Left ventricle myocardium inferior (tissue), 1 donor: ENCODE measurements at regions not wholly inside any gene's neighbourhood (a gene's known extent, or its start where the extent isn't known, plus 50 kb on each side); places are given as distances from the start of the nearest gene placed in this dataset.
"Not testable (repeated sequence)": the region's sequence is repeated elsewhere in the genome, so short reads cannot be mapped to it uniquely, and the experiment has no call there.

Source experiments
- DNase-seq: peaks from one replicate; pipeline ENCODE4 v3.0.0-alpha.2; 2020
- H3K27ac ChIP-seq: fragments of 200-600 bp; replicated peaks from 2 replicates; pipeline ENCODE4 v1.8.0; 2021
- H3K27me3 ChIP-seq: fragments of 200-600 bp; 2 replicates; pipeline ENCODE4 v1.8.0; 2021; ENCODE audit warnings: low read depth
- H3K36me3 ChIP-seq: fragments of 200-600 bp; 2 replicates; pipeline ENCODE4 v1.8.0; 2021
- H3K4me1 ChIP-seq: fragments of 200-600 bp; 2 replicates; pipeline ENCODE4 v1.8.0; 2021
- H3K4me3 ChIP-seq: fragments of 200-600 bp; 2 replicates; pipeline ENCODE4 v1.8.0; 2021; ENCODE audit warnings: mild to moderate bottlenecking, moderate library complexity
- H3K9me3 ChIP-seq: fragments of 200-600 bp; replicated peaks from 2 replicates; pipeline ENCODE4 v1.8.0; 2021
- intact Hi-C: fragments of 100-400 bp; cut with micrococcal nuclease; formaldehyde crosslinking; loops from one replicate; pipeline ENCODE4 v1.11.0; 2022
- TF ChIP-seq, protein P1 (sequence below): fragments of 200-600 bp; IDR thresholded peaks from 2 replicates; pipeline ENCODE4 v1.8.0; 2021; ENCODE audit warnings: antibody characterized with exemption, mild to moderate bottlenecking, borderline replicate concordance
- donor health status: DM: no; HTN: yes; CAD: no; lungs with severe emphysema.

GRCh38 chr13:44051405-44051804 is 171.7 kb downstream of the LACC1 start:
- Histone ChIP-seq H3K27me3 (no peaks in the 10 kb centered on the region), H3K9me3 (no peaks in the 10 kb centered on the region), H3K27ac (no peak overlapping the region), H3K36me3 (no peaks in the 10 kb centered on the region), H3K4me1 (peaks cover 13% of the 10 kb centered on the region), H3K4me3 (no peak overlapping the region)
- TF ChIP-seq, protein P1, sequence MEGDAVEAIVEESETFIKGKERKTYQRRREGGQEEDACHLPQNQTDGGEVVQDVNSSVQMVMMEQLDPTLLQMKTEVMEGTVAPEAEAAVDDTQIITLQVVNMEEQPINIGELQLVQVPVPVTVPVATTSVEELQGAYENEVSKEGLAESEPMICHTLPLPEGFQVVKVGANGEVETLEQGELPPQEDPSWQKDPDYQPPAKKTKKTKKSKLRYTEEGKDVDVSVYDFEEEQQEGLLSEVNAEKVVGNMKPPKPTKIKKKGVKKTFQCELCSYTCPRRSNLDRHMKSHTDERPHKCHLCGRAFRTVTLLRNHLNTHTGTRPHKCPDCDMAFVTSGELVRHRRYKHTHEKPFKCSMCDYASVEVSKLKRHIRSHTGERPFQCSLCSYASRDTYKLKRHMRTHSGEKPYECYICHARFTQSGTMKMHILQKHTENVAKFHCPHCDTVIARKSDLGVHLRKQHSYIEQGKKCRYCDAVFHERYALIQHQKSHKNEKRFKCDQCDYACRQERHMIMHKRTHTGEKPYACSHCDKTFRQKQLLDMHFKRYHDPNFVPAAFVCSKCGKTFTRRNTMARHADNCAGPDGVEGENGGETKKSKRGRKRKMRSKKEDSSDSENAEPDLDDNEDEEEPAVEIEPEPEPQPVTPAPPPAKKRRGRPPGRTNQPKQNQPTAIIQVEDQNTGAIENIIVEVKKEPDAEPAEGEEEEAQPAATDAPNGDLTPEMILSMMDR: no peak
- no peak for DNase-seq
- intact Hi-C loops: loop anchor here (5.0 kb wide), 2 partner anchors 144 to 386 kb away; no protein-coding TSS in a partner anchor

GRCh38 chr13:44051918-44052675 is 172.4 kb downstream of the LACC1 start:
- H3K27ac ChIP-seq: no peak overlapping the region

GRCh38 chr13:44052780-44053184 is 173.1 kb downstream of the LACC1 start:
- H3K27me3 ChIP-seq: no peaks in the 10 kb centered on the region
- no peaks in the 10 kb centered on the region for H3K9me3 ChIP-seq
- H3K4me3 ChIP-seq: no peak overlapping the region
- DNase-seq: peak; percentile 24
- peak overlapping the region; percentile 27 for H3K27ac ChIP-seq
- no peaks in the 10 kb centered on the region for H3K36me3 ChIP-seq
- H3K4me1 ChIP-seq: peaks cover 14% of the 10 kb centered on the region
- intact Hi-C loops: loop anchor here (5.0 kb wide), 2 partner anchors 145 to 385 kb away; no protein-coding TSS in a partner anchor
- TF ChIP-seq, protein P1: no peak

More at GRCh38 chr13:44051918-44052675, 172.4 kb downstream of the LACC1 start:
- TF ChIP-seq, protein P1: no peak
- intact Hi-C loops: loop anchor here (5.0 kb wide), 2 partner anchors 145 to 385 kb away; no protein-coding TSS in a partner anchor
- Histone ChIP-seq H3K4me1 (peaks cover 13% of the 10 kb centered on the region), H3K4me3 (no peak overlapping the region), H3K27me3 (no peaks in the 10 kb centered on the region), H3K9me3 (no peaks in the 10 kb centered on the region), H3K36me3 (no peaks in the 10 kb centered on the region)
- DNase-seq: no peak

DNA sequence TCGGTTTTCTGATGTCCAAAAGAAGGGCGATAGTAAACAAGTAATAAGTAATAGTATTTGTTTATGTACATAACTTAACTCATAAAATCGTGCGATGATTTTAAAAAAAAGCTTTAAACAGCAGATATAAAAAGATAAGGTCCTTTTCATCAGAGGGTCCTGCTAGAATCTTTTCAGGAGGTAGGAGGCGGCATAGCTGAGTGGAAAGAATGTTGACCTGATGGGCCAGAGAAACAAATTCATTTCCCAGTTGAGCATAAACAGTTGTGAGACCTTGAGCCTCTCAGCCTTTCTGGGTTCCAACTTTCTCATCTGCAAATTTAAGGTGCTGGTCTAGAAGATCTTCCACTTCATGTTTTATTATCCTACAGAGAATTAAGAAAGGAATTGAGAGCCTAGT is 173.5 kb downstream of the LACC1 start:
- TF ChIP-seq, protein P1: no peak
- Histone ChIP-seq H3K27ac (peak overlapping the region; percentile 27), H3K4me3 (no peak overlapping the region), H3K9me3 (no peaks in the 10 kb centered on the region), H3K27me3 (no peaks in the 10 kb centered on the region), H3K4me1 (peaks cover 18% of the 10 kb centered on the region), H3K36me3 (no peaks in the 10 kb centered on the region)
- intact Hi-C loops: loop anchor here (5.0 kb wide), 2 partner anchors 146 to 384 kb away; no protein-coding TSS in a partner anchor
- no peak for DNase-seq

- no peak overlapping the region for H3K4me3 ChIP-seq
- H3K27me3 ChIP-seq: no peaks in the 10 kb centered on the region
- H3K4me1 ChIP-seq: peaks cover 32% of the 10 kb centered on the region
- intact Hi-C loops: loop anchor here (5.0 kb wide), 2 partner anchors 147 to 383 kb away; no protein-coding TSS in a partner anchor
- DNase-seq: no peak
- TF ChIP-seq, protein P1: no peak
- no peaks in the 10 kb centered on the region for H3K9me3 ChIP-seq
- H3K27ac ChIP-seq: no peak overlapping the region
- H3K36me3 ChIP-seq: no peaks in the 10 kb centered on the region
These were observed 174.8 kb downstream of the LACC1 start for GRCh38 chr13:44054525-44054924.

DNA sequence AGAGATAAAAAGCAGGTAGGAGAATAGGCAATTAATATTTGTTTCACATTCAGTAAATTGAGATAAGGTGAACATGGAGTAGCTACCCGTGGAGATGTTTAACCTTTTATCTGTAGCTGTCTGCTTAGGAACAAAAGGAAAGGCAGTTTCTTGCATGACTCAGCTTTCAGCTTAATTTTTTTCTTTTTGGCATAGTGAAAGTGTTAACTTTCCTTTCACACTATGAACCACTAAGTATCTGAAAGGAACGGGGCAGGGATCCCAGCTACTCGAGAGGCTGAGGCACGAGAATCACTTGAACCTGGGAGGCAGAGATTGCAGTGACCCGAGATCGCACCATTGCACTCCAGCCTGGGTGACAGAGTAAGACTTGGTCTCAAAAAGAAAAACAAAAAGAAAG is 176.0 kb downstream of the LACC1 start:
- intact Hi-C loops, H3K36me3 ChIP-seq: not testable (repeated sequence)
- peak; percentile 44 for DNase-seq

More for the DNA sequence above, 176.0 kb downstream of the LACC1 start:
- H3K9me3 ChIP-seq, H3K27me3 ChIP-seq, H3K4me3 ChIP-seq: not testable (repeated sequence)
- Histone ChIP-seq H3K27ac (peak overlapping the region; percentile 61), H3K4me1 (peaks cover 39% of the 10 kb centered on the region)
